Mammary epithelial cell (primary cell): ENCODE measurements at regions not wholly inside any gene's neighbourhood (a gene's known extent, or its start where the extent isn't known, plus 50 kb on each side); places are given as distances from the start of the nearest gene placed in this dataset.

Experiments used
- EZH2 ChIP-seq: IDR thresholded peaks from 2 replicates; pipeline ENCODE4 v1.6.1; 2012; ENCODE audit warnings: low read length, inconsistent platforms, borderline replicate concordance
- TF ChIP-seq, protein P1 (sequence below), 2 donors: IDR thresholded peaks in 1 of 2; conservative IDR thresholded peaks in 1 of 2; 2 replicates each; pipeline ENCODE4 v1.5.1; 2011 to 2012; ENCODE audit warnings: inconsistent platforms in 2 of 2, low read length in 2 of 2, mild to moderate bottlenecking in 2 of 2, control low read depth in 1 of 2, low read depth in 1 of 2; ENCODE audit not compliant: insufficient read depth in 1 of 2; ENCODE audit errors: extremely low read depth in 1 of 2

GRCh38 chr14:35999294-35999693 is 173.2 kb downstream of the BRMS1L start:
- TF ChIP-seq, protein P1, sequence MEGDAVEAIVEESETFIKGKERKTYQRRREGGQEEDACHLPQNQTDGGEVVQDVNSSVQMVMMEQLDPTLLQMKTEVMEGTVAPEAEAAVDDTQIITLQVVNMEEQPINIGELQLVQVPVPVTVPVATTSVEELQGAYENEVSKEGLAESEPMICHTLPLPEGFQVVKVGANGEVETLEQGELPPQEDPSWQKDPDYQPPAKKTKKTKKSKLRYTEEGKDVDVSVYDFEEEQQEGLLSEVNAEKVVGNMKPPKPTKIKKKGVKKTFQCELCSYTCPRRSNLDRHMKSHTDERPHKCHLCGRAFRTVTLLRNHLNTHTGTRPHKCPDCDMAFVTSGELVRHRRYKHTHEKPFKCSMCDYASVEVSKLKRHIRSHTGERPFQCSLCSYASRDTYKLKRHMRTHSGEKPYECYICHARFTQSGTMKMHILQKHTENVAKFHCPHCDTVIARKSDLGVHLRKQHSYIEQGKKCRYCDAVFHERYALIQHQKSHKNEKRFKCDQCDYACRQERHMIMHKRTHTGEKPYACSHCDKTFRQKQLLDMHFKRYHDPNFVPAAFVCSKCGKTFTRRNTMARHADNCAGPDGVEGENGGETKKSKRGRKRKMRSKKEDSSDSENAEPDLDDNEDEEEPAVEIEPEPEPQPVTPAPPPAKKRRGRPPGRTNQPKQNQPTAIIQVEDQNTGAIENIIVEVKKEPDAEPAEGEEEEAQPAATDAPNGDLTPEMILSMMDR (conservative IDR thresholded peaks at IDR 0.05 in 1 of 2, IDR thresholded peaks at IDR 0.05 in 1 of 2; ENCODE audit: extremely low read depth in 1 of 2, insufficient read depth in 1 of 2, low read depth in 1 of 2, low read length in 2 of 2), result no peak
- no peak for TF ChIP-seq EZH2
